ENCODE measurements at regions not wholly inside any gene's neighbourhood (a gene's known extent, or its start where the extent isn't known, plus 50 kb on each side); places are given as distances from the start of the nearest gene placed in this dataset.

- TF ChIP-seq CTCF (IDR thresholded peaks at IDR 0.05): no peak
- intact Hi-C loops (cut with DNase I): no loop called here
- ATAC-seq (no peak), DNase-seq (no peak)
- H3K4me1 ChIP-seq: no peaks in the 10 kb centered on the region
- no peak overlapping the region for H3K27ac ChIP-seq
- no peak overlapping the region for H3K4me3 ChIP-seq
- H3K9me3 ChIP-seq: peaks cover 0 to 18% (median 0%) of the 10 kb centered on the region in 11 donors
- no peaks in the 10 kb centered on the region for H3K27me3 ChIP-seq
- WGBS, 2 donors: 91 to 95% methylated on average over 2 of the region's 2 CpGs
- H3K36me3 ChIP-seq: no peaks in the 10 kb centered on the region
These were observed 1133.1 kb upstream of the ACO1 start for GRCh38 chr9:31251386-31251785.

- no peak for TF ChIP-seq CTCF (IDR thresholded peaks at IDR 0.05)
- H3K9me3 ChIP-seq: peaks cover 0 to 18% (median 0%) of the 10 kb centered on the region in 11 donors
- H3K4me1 ChIP-seq: no peaks in the 10 kb centered on the region
- H3K27me3 ChIP-seq: no peaks in the 10 kb centered on the region
- no peak overlapping the region for H3K4me3 ChIP-seq
- WGBS, 2 donors: 97% methylated on average over 73 of the region's 73 CpGs
- H3K36me3 ChIP-seq: no peaks in the 10 kb centered on the region
- ATAC-seq (no peak), DNase-seq (no peak)
- intact Hi-C loops (cut with DNase I): no loop called here
- H3K27ac ChIP-seq: no peak overlapping the region
These were observed 1130.4 kb upstream of the ACO1 start for GRCh38 chr9:31253800-31254762.

GRCh38 chr9:31255211-31255610, 1129.2 kb upstream of the ACO1 start:
- 87 to 90% methylated on average over 11 of the region's 11 CpGs for WGBS, 2 donors
- ATAC-seq: no peak
- no peak overlapping the region for H3K4me3 ChIP-seq
- no peak for TF ChIP-seq CTCF (IDR thresholded peaks at IDR 0.05)
- H3K27ac ChIP-seq: no peak overlapping the region
- H3K9me3 ChIP-seq: peaks cover 0 to 18% (median 0%) of the 10 kb centered on the region in 11 donors
- no peaks in the 10 kb centered on the region for H3K4me1 ChIP-seq
- H3K27me3 ChIP-seq: no peaks in the 10 kb centered on the region
- DNase-seq: no peak
- H3K36me3 ChIP-seq: no peaks in the 10 kb centered on the region
- intact Hi-C loops (cut with DNase I): no loop called here

GRCh38 chr9:31259824-31260223, 1124.6 kb upstream of the ACO1 start:
- TF ChIP-seq CTCF (IDR thresholded peaks at IDR 0.05): no peak
- 41 to 44% methylated on average over 2 of the region's 2 CpGs for WGBS, 2 donors
- no peaks in the 10 kb centered on the region for H3K36me3 ChIP-seq
- no peaks in the 10 kb centered on the region for H3K27me3 ChIP-seq
- no peak for ATAC-seq
- intact Hi-C loops (cut with DNase I): loop anchor here in 1 of 10 donors (10.0 kb wide), 1 partner anchor 45 kb away; no protein-coding TSS in a partner anchor
- no peaks in the 10 kb centered on the region for H3K4me1 ChIP-seq
- H3K9me3 ChIP-seq: peaks cover 0 to 4% (median 0%) of the 10 kb centered on the region in 11 donors
- no peak for DNase-seq
- H3K27ac ChIP-seq: no peak overlapping the region
- no peak overlapping the region for H3K4me3 ChIP-seq
